ENCODE measurements at regions not wholly inside any gene's neighbourhood (a gene's known extent, or its start where the extent isn't known, plus 50 kb on each side); places are given as distances from the start of the nearest gene placed in this dataset.

- Mint-ChIP-seq H3K27me3 (ENCODE audit: low read depth) (no peaks in the 10 kb centered on the region), H3K4me3 (no peak overlapping the region), H3K4me1 (peaks cover 10% of the 10 kb centered on the region), H3K36me3 (no peaks in the 10 kb centered on the region), H3K9me3 (peaks cover 4% of the 10 kb centered on the region; the same call in 1 of the 2 replicates), H3K27ac (no peak overlapping the region)
- no peak for TF ChIP-seq CREM (CRISPR knock-in tag; IDR thresholded peaks at IDR 0.05)
- no peak for TF ChIP-seq PRRX2 (CRISPR knock-in tag; IDR thresholded peaks at IDR 0.05)
- TF ChIP-seq FOXP1 (CRISPR knock-in tag; IDR thresholded peaks at IDR 0.05; ENCODE audit: borderline replicate concordance), result no peak
- TF ChIP-seq HMGA2 (CRISPR knock-in tag; IDR thresholded peaks at IDR 0.05), result no peak
- no peak for TF ChIP-seq CBFB (CRISPR knock-in tag; IDR thresholded peaks at IDR 0.05; ENCODE audit: low read depth)
- TF ChIP-seq ZNF232 (CRISPR knock-in tag; IDR thresholded peaks at IDR 0.05), result no peak
- TF ChIP-seq IRF1 (CRISPR knock-in tag; IDR thresholded peaks at IDR 0.05), result no peak
- no peak for TF ChIP-seq ZNF425 (CRISPR knock-in tag; conservative IDR thresholded peaks at IDR 0.05)
- ChIA-PET POLR2A (no interaction called here), CTCF (no interaction called here)
- no peak for DNase-seq (ENCODE audit: low spot score)
- no peak for ATAC-seq
These were observed 309.6 kb upstream of the CD180 start for GRCh38 chr5:67506241-67506640.

- Mint-ChIP-seq H3K27ac (no peak overlapping the region), H3K4me1 (peaks cover 6% of the 10 kb centered on the region; the same call in 1 of the 2 replicates), H3K9me3 (peaks cover 17% of the 10 kb centered on the region), H3K4me3 (no peak overlapping the region), H3K27me3 (ENCODE audit: low read depth) (no peaks in the 10 kb centered on the region), H3K36me3 (peaks cover 15% of the 10 kb centered on the region)
- no peak for ATAC-seq
- CTCF ChIA-PET, result no interaction called here
- POLR2A ChIA-PET, result no interaction called here
- DNase-seq (ENCODE audit: low spot score), result no peak
- TF ChIP-seq SOX15 (CRISPR knock-in tag; IDR thresholded peaks at IDR 0.05) (no peak), E2F5 (CRISPR knock-in tag; IDR thresholded peaks at IDR 0.05) (no peak), E2F4 (CRISPR knock-in tag; IDR thresholded peaks at IDR 0.05; ENCODE audit: borderline replicate concordance, low read depth) (no peak), ZBTB43 (CRISPR knock-in tag; IDR thresholded peaks at IDR 0.05) (no peak), PRDM15 (CRISPR knock-in tag; IDR thresholded peaks at IDR 0.05) (no peak), ZNF425 (CRISPR knock-in tag; conservative IDR thresholded peaks at IDR 0.05) (no peak), NFATC4 (CRISPR knock-in tag; IDR thresholded peaks at IDR 0.05) (no peak), NR3C1 (CRISPR knock-in tag; conservative IDR thresholded peaks at IDR 0.05; ENCODE audit: low read depth) (no peak), JAZF1 (CRISPR knock-in tag; IDR thresholded peaks at IDR 0.05) (no peak)
- TF ChIP-seq, protein P1, sequence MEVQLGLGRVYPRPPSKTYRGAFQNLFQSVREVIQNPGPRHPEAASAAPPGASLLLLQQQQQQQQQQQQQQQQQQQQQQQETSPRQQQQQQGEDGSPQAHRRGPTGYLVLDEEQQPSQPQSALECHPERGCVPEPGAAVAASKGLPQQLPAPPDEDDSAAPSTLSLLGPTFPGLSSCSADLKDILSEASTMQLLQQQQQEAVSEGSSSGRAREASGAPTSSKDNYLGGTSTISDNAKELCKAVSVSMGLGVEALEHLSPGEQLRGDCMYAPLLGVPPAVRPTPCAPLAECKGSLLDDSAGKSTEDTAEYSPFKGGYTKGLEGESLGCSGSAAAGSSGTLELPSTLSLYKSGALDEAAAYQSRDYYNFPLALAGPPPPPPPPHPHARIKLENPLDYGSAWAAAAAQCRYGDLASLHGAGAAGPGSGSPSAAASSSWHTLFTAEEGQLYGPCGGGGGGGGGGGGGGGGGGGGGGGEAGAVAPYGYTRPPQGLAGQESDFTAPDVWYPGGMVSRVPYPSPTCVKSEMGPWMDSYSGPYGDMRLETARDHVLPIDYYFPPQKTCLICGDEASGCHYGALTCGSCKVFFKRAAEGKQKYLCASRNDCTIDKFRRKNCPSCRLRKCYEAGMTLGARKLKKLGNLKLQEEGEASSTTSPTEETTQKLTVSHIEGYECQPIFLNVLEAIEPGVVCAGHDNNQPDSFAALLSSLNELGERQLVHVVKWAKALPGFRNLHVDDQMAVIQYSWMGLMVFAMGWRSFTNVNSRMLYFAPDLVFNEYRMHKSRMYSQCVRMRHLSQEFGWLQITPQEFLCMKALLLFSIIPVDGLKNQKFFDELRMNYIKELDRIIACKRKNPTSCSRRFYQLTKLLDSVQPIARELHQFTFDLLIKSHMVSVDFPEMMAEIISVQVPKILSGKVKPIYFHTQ (CRISPR knock-in tag; IDR thresholded peaks at IDR 0.05), result no peak
- TF ChIP-seq, protein P2, sequence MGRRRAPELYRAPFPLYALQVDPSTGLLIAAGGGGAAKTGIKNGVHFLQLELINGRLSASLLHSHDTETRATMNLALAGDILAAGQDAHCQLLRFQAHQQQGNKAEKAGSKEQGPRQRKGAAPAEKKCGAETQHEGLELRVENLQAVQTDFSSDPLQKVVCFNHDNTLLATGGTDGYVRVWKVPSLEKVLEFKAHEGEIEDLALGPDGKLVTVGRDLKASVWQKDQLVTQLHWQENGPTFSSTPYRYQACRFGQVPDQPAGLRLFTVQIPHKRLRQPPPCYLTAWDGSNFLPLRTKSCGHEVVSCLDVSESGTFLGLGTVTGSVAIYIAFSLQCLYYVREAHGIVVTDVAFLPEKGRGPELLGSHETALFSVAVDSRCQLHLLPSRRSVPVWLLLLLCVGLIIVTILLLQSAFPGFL (CRISPR knock-in tag; IDR thresholded peaks at IDR 0.05; ENCODE audit: borderline replicate concordance), result no peak
These were observed 306.4 kb upstream of the CD180 start for GRCh38 chr5:67502951-67503350.

Measured in WTC11 (cell line).